DLD1 (cell line): ENCODE measurements at regions not wholly inside any gene's neighbourhood (a gene's known extent, or its start where the extent isn't known, plus 50 kb on each side); places are given as distances from the start of the nearest gene placed in this dataset.

ENCODE experiments used
- in situ Hi-C: cut with HindIII; loops from 2 replicates; pipeline ENCODE4 v1.10.0; 2017; ENCODE audit warnings: low sequenced_read_pairs

GRCh38 chr5:155193483-155194107 is 180.0 kb downstream of the KIF4B start:
- in situ Hi-C loops: no loop called here

GRCh38 chr5:155200608-155201007 is 187.1 kb downstream of the KIF4B start:
- in situ Hi-C loops: no loop called here

GRCh38 chr5:155211764-155212163 is 198.2 kb downstream of the KIF4B start:
- in situ Hi-C loops: no loop called here

GRCh38 chr5:155222393-155222792 is 208.8 kb downstream of the KIF4B start:
- in situ Hi-C loops: no loop called here

- in situ Hi-C loops: no loop called here
These were observed 215.6 kb downstream of the KIF4B start for GRCh38 chr5:155229135-155229534.

GRCh38 chr5:155239803-155240202 is 226.2 kb downstream of the KIF4B start:
- in situ Hi-C loops: no loop called here

GRCh38 chr5:155250596-155250995 is 237.0 kb downstream of the KIF4B start:
- in situ Hi-C loops: no loop called here

GRCh38 chr5:155252025-155252424 is 238.5 kb downstream of the KIF4B start:
- in situ Hi-C loops: no loop called here

GRCh38 chr5:155252717-155253116 is 239.2 kb downstream of the KIF4B start:
- in situ Hi-C loops: no loop called here

- in situ Hi-C loops: no loop called here
These were observed 240.8 kb downstream of the KIF4B start for GRCh38 chr5:155254399-155254798.

- in situ Hi-C loops: no loop called here
These were observed 244.6 kb downstream of the KIF4B start for GRCh38 chr5:155258161-155258560.

GRCh38 chr5:155259648-155260047 is 246.1 kb downstream of the KIF4B start:
- in situ Hi-C loops: no loop called here

- in situ Hi-C loops: no loop called here
These were observed 247.2 kb downstream of the KIF4B start for GRCh38 chr5:155260798-155261197.

GRCh38 chr5:155263381-155263780 is 249.8 kb downstream of the KIF4B start:
- in situ Hi-C loops: no loop called here

- in situ Hi-C loops: no loop called here
These were observed 251.3 kb downstream of the KIF4B start for GRCh38 chr5:155264809-155265208.

GRCh38 chr5:155268770-155269425 is 255.3 kb downstream of the KIF4B start:
- in situ Hi-C loops: no loop called here

GRCh38 chr5:155270725-155271124 is 257.2 kb downstream of the KIF4B start:
- in situ Hi-C loops: no loop called here

- in situ Hi-C loops: no loop called here
These were observed 260.9 kb downstream of the KIF4B start for GRCh38 chr5:155274484-155274883.

GRCh38 chr5:155275222-155275621 is 261.7 kb downstream of the KIF4B start:
- in situ Hi-C loops: no loop called here

- in situ Hi-C loops: no loop called here
These were observed 262.7 kb downstream of the KIF4B start for GRCh38 chr5:155276231-155276630.

GRCh38 chr5:155278532-155278931 is 265.0 kb downstream of the KIF4B start:
- in situ Hi-C loops: no loop called here

GRCh38 chr5:155282503-155283107 is 269.1 kb downstream of the KIF4B start:
- in situ Hi-C loops: no loop called here
